CD4-positive, alpha-beta T cell treated with Interleukin-6 at 100 ng/mL for 8 hours (primary cell): ENCODE measurements at regions not wholly inside any gene's neighbourhood (a gene's known extent, or its start where the extent isn't known, plus 50 kb on each side); places are given as distances from the start of the nearest gene placed in this dataset.
"Not testable (repeated sequence)": the region's sequence is repeated elsewhere in the genome, so short reads cannot be mapped to it uniquely, and the experiment has no call there.

Experiments
- DNase-seq: peaks from one replicate; pipeline ENCODE4 v3.0.0-alpha.2; 2020; ENCODE audit warnings: mixed read lengths, low spot score

DNA sequence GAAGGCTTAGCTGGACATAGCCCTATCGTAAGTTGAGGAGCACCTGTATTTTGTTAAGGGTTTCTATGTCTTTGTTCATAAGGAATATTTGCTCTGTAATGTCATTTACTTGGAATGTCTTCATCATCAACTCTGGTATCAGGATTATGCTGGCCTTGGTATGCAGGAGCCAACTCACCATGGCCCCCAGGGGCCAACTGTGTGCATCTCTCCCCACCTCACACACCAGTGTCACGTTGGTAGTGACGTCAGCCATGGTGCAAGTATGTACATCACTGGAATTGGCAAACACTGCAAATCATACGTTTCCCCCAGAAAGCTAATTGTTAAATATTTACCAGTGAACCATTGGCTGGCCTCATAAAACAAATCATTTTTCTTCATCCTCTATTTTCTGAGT is 70.8 kb downstream of the YTHDF1 start:
- DNase-seq, result no peak

GRCh38 chr20:63142933-63143332 is 73.0 kb downstream of the YTHDF1 start:
- DNase-seq, result no peak

DNA sequence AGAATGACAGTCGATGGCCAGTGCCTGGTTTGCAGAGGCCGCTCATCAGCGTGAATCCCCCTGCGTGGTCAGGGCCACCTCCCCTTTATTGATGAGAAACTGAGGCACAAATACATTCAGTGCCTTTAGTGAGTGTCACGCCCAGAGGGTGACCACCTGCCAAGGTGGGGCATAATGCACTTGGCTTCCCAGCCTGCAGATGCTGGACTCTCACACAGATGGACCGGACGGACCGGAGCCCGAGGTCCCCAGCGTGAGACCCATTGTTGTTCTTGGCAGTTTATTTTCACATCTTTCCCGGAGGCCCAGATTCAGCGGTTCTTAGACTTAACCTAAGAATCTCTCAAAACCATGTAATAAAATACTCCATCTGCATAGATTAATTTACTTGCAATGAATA is 74.4 kb downstream of the YTHDF1 start:
- DNase-seq, result no peak

- DNase-seq, result no peak
These were observed 75.2 kb downstream of the YTHDF1 start for GRCh38 chr20:63140514-63141433.

DNA sequence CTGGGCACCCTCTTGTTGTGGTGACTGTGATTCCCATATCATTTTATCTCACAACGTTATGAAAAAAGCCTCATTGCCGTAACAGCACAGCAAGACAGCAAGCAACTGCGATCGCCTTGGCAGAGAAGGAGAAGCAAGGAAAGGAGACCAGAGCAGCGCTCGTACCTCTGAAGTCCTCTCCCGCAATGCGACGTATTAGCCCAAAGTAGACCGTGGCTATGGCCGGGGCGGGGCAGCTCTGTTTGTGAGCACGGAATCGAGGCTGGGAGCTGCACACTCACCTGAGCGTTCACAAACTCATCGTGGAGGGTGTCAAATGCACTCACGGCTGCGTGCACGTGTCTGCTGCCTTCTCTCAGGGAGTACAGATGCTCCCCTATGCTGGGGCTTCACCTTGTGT is 76.1 kb downstream of the YTHDF1 start:
- DNase-seq, result no peak

DNA sequence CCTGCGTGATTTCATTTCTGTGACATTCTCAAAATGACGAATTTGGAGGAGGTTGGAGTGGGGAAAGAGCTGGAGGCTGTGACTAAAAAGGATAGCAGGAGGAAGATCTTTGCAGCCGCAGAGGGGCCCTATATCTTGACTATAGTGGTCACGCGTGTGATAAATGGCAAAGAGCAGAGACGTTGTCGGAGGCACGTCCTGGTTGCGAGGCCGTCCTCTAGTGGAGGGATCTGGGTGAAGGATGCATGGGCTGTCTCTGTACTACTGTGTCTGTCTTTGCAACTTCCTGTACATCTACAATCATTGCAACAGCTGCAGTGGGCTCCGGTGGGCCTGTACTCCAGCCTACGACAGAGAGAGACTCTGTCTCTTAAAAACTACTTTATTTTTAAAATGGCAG is 76.6 kb downstream of the YTHDF1 start:
- DNase-seq, result no peak

DNA sequence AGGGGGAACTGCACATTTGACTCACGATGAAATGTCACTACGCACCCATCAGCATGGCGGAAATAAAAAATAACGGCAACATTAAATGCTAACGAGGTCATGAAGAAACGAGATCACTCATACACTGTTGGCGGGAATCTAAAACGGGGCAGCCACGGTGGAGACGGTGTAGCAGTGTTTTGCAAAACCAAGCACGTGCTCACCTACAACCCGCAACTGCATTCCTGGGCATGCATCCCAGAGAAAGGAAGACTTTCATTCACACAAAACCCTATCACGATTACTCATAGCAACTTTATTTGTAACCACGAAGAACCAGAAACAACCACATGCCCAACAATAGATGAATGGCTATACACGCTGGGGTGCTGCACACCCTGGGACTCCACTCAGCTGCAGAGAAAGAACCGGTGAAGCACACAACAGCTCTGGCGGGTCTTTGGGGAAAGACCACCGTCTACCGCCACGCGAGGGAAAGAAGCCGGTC is 77.0 kb downstream of the YTHDF1 start:
- DNase-seq, result no peak

GRCh38 chr20:63137851-63138415 is 78.0 kb downstream of the YTHDF1 start:
- no peak for DNase-seq

DNA sequence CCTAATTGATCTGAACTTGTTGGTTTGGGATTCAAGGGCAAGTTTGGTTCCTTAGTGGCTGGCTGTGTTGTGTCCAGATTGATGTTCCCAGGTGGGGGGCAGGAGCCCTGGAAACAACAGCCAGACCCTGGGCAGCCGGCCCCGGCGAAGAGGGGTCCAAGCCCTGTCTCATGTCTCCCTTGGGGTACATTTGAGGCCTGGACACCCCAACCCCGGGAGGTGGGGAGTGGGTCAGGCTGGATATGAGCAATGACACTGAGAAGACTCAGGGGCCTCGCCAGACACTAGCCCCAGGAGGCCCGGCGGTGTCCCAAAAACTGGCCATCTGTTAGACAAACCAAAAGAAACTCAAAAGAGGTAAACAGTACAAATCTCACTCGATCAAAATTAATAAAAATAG is 79.6 kb downstream of the YTHDF1 start:
- DNase-seq, result no peak

- DNase-seq, result no peak
These were observed 80.5 kb downstream of the YTHDF1 start for GRCh38 chr20:63135411-63135810.

- DNase-seq, result not testable (repeated sequence)
These were observed 81.1 kb downstream of the YTHDF1 start for GRCh38 chr20:63134711-63135361.

- DNase-seq, result no peak
These were observed 81.7 kb downstream of the YTHDF1 start for GRCh38 chr20:63134201-63134612.

DNA sequence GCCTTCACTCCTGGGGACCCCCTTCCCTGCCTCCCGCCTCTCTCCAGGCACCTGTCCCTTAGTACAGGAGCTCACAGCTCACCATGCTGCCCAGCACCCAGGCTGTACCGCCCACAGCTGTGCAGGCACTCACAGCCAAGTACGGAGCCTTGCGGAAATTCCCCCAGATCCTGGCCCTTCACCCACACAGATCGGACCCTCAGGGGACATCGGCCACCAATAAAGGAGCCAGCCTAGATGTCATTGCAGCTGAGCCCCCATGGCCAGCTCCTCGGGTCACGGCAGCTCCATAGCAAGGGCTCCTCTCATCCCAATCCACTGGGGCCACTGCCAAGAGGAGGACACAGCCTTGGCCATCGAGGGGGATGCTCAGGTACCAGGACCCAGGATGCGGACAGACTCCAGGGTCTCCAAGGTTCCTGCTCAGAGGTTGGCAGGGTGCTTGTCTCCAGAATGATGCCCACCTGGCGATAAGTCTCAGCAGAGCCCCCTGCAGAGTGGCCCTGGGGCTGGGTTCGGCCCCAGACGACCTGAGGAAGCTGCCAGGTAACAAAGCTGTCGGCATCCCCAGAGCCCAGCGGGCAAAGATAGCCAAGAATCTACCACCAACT is 82.3 kb downstream of the YTHDF1 start:
- no peak for DNase-seq

GRCh38 chr20:63132715-63133471 is 83.0 kb downstream of the YTHDF1 start:
- DNase-seq, result no peak

DNA sequence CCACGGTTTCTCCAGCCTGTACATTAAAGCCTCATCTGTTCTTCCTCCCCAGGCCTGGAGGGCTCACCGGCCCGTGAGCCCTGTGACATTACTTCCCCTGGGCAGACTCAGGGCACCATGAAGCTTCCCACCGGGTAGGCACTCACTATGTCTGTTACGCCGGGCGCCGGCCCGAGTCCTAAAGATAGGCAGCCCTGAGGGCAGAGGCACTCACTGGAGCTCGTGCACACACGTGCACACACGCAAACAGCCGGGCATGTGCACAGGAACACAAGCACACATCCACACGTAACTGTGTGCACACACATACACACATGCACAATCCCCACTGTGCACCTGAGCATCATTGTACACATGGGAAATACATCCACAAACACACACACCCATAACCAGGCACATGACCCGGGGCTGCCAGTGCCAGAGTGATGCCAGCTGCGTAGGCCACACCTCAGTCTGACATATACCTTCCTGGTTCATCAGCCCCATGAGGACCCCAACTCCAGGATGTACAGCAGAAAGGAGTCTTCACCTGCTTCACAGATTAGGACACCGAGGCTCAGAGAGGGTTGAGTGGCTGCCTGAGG is 83.7 kb downstream of the YTHDF1 start:
- no peak for DNase-seq

- no peak for DNase-seq
These were observed 85.0 kb downstream of the YTHDF1 start for GRCh38 chr20:63130658-63131577.

GRCh38 chr20:63129991-63130657 is 85.8 kb downstream of the YTHDF1 start:
- no peak for DNase-seq

DNA sequence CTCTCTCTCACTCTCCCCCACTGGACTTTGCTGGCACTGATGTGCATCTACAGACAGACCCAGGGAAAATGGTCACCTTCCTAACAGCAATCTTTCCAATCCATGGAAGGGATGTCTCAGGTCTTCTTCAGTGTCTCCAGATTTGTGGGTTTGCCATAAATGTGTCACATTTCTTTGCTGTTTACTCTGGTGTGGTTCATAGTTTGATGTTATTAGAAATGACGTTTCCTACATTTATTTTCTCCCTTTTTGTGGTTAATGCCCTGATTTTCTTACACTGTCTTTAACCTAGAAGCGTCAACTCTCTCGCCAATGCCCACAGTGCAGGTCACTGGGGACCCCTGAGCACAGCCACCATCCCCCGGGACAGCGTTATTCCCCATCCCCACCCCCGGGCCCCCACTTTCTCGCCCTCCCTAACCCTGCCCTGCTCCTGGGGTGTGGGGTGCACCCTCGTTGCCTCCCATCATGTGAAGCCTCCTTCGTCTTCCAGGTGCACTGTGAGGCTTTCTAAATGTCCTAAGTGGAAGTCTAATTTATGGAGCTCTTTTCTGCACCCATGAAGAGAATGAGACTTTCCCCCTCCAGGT is 86.5 kb downstream of the YTHDF1 start:
- no peak for DNase-seq

DNA sequence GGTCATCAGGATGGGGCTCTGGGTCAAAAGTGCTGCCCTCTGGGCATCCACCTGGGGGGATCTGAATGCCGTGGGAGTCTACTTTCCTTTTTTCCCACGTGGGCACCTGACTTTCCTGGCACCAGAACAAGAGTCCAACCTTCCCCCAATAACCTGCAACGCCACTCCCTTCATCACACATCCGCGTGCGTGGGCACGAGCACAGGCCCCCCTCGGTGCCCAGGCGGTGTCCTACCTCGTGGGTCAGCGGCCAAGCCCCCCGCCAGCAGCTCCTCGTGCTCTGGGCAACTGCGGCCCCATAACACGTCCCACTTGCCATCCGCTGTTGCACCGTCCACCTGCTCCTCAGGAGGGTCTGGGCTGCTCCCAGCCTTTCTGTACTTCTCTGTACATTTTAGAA is 87.0 kb downstream of the YTHDF1 start:
- DNase-seq, result no peak
